Skin epidermis (tissue), 12 donors: ENCODE measurements at regions not wholly inside any gene's neighbourhood (a gene's known extent, or its start where the extent isn't known, plus 50 kb on each side); places are given as distances from the start of the nearest gene placed in this dataset.
"Not testable (repeated sequence)": the region's sequence is repeated elsewhere in the genome, so short reads cannot be mapped to it uniquely, and the experiment has no call there.

ENCODE experiments used
- H3K27ac ChIP-seq, 21 experiments: fragments of 200-600 bp; sonication (generic) in 11 of 21; one replicate each; pipeline ENCODE4 v1.5.0; 2020; ENCODE audit warnings: mild to moderate bottlenecking in 3 of 21, inconsistent platforms in 2 of 21, moderate library complexity in 2 of 21
- H3K4me3 ChIP-seq, 7 experiments: fragments of 200-600 bp; sonication (generic) in 2 of 7; one replicate each; pipeline ENCODE4 v1.5.0; 2020; ENCODE audit warnings: inconsistent platforms in 2 of 7, mild to moderate bottlenecking in 2 of 7, moderate library complexity in 1 of 7

DNA sequence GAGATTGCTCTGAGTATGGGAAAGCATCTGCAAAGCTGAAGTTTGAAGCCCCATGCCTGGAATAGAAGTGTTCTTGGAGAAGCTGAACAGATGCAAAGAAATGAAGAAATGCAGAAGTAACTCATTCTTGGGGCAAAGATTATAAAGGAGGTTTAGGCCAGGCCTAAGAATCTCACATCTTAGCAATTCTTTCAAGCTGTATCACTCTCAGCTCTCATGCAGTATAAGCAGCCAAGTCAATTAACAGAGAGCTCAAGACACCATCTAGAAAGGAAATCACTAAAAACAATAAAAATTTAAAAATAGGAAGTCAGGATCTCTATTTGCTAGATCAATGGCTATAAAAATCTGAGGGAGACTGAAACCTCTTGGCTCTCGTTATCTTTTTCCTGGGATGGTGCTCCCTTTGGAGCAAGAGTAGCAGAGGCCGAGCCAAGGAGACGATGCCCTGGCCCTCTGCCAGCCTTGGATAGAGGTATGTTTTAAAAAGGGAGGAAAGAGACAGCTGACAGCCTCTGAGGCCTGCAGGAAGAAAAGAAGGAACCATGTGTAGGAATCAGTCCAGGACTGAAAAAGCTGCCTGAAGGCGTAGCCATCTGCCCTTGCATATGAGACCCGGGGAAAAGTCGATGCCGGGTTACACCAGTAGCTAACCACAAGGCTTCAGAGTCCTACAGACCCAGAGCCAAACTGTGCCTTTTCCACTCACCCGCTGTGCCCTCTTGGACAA is 229.8 kb downstream of the BLID start:
- Histone ChIP-seq H3K4me3 (no peak overlapping the region), H3K27ac (no peak overlapping the region)

GRCh38 chr11:121884626-121885025 is 231.4 kb downstream of the BLID start:
- H3K27ac ChIP-seq: no peak overlapping the region
- H3K4me3 ChIP-seq: no peak overlapping the region

DNA sequence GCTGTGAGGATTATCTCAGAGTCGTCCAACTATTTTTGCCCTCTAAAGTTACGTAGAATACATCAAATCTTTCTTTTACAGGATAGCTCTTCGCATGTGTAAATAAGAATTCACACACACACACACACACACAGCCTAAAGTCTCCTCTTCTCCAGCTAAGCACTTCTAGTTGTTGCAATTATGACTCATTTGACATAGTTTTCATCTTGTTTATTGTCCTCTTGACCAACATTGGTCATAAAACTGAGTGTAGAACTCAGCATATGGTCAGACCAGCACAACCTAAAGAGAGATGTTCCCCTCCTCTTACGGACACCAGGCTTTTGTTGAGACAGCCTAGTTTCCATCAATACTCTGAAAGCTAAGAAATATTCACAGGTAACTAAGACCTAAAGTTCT is 234.2 kb downstream of the BLID start:
- H3K4me3 ChIP-seq: no peak overlapping the region
- no peak overlapping the region for H3K27ac ChIP-seq

- no peak overlapping the region for H3K4me3 ChIP-seq
- no peak overlapping the region for H3K27ac ChIP-seq
These were observed 238.9 kb downstream of the BLID start for GRCh38 chr11:121877152-121877551.

DNA sequence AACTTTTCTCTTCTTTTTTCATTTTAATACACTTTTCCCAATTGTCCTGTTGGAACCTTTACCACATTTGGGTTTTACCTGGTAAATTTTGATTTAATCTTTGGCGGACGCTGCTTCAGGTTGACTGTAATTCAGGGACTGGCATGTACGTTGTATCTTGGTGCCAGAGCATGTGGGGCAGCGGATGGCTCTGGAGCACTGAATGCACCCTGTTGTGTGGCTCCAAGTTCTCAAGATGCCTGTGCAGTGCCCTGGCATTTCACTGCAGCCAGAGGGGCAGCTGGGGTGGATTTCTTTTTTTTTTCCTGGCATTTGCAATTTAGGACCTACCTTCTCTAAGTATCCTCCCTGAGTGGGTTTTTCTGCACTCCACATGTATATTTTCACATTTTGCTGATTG is 242.2 kb downstream of the BLID start:
- Histone ChIP-seq H3K27ac (no peak overlapping the region), H3K4me3 (no peak overlapping the region)

GRCh38 chr11:121872356-121872755 is 243.7 kb downstream of the BLID start:
- Histone ChIP-seq H3K27ac (no peak overlapping the region), H3K4me3 (no peak overlapping the region)

- Histone ChIP-seq H3K27ac (peak overlapping the region in 1 of 21 experiments; percentile 13), H3K4me3 (no peak overlapping the region)
These were observed 245.6 kb downstream of the BLID start for GRCh38 chr11:121870206-121871045.

DNA sequence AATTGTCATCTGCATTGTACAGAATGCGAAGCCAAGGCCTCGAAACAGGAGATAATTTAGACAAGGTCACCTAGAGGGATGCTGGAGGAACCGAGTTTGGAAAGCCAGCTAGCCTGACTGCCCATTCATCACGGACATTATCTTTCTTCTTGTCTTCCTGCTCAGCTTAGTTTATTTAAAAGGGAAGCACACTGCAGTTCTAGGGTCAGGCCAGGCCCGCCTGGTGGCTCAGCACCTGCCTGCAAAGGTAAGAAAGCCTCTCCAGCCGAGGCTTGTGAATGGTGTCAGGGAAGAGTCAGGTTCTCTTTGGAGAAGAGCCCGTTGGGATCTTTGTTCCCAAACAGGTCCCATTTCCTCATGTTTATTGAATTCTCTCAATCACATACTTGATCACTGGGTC is 246.5 kb downstream of the BLID start:
- no peak overlapping the region for H3K4me3 ChIP-seq
- no peak overlapping the region for H3K27ac ChIP-seq

DNA sequence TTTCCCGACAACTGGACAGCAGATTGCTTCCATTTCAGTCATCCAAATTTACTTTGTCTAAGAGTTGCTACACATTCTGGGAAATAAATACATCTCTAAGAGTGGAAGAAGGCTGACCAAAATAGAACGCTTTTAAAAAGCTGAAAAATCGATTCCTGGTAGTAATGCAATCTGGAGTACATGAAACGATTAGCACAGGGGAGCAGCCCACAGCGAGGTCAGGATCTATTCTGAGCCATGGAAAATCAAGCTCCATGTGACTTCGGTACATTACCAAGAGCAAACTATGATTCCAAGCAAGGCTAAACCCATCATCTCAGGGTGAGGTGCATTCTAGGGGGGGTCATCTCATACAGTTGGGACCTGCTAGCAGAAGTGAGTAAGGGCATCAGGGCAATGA is 249.3 kb downstream of the BLID start:
- no peak overlapping the region for H3K27ac ChIP-seq
- no peak overlapping the region for H3K4me3 ChIP-seq

DNA sequence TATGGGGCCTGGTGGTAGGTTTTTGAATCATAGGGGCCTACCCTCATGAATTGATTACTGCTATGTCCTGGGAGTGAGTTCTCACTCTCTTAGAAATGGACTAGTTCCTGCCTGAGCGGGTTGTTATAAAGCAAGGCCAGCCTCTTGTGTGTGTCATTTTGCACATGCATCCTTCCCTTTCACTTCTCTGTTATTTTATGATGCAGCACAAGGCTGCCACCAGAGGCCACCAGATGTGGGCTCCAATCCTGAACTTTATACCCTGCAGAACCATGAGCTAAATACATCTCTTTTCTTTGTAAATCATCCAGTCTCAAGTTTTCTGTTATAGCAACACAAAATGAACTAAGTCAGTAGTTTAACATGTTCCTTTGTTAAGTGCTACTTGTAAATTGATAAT is 251.4 kb downstream of the BLID start:
- no peak overlapping the region for H3K4me3 ChIP-seq
- H3K27ac ChIP-seq: no peak overlapping the region

DNA sequence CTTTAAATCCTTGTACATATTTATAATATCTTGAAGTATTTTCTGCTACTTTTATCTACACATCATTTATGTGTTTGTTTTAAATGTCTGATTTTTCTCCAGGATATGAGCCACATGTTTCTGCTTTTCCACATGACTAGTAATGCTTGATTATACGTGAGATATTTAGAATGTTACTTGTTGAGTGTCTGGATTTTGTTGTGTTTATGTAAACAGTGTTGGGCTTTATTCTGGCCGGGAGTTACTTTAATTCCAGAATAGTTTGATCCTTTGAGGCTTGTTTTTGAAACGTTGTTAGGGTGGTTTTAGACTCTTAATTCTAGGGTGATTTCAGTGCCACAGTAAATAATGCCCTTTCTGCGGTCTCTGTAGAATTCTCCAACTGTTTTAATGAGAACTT is 252.9 kb downstream of the BLID start:
- no peak overlapping the region for H3K27ac ChIP-seq
- H3K4me3 ChIP-seq: no peak overlapping the region

DNA sequence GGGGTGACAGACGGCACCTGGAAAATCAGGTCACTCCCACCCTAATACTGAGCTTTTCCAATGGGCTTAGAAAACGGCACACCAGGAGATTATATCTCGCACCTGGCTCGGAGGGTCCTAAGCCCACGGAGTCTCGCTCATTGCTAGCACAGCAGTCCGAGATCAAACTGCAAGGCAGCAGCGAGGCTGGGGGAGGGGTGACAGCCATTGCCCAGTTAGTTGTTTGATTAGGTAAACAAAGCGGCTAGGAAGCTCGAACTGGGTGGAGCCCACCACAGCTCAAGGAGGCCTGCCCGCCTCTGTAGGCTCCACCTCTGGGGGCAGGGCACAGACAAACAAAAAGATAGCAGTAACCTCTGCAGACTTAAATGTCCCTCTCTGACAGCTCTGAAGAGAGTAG is 260.9 kb downstream of the BLID start:
- H3K27ac ChIP-seq, H3K4me3 ChIP-seq: not testable (repeated sequence)

- H3K4me3 ChIP-seq: no peak overlapping the region
- no peak overlapping the region for H3K27ac ChIP-seq
These were observed 272.0 kb downstream of the BLID start for GRCh38 chr11:121844016-121844415.

GRCh38 chr11:121842192-121842585 is 273.8 kb downstream of the BLID start:
- Histone ChIP-seq H3K4me3 (no peak overlapping the region), H3K27ac (no peak overlapping the region)

- Histone ChIP-seq H3K27ac (peak overlapping the region in 5 of 21 experiments; percentile 1 to 39 (median 31)), H3K4me3 (no peak overlapping the region)
These were observed 274.4 kb downstream of the BLID start for GRCh38 chr11:121841487-121842191.

GRCh38 chr11:121839781-121840180 is 276.2 kb downstream of the BLID start:
- no peak overlapping the region for H3K27ac ChIP-seq
- H3K4me3 ChIP-seq: no peak overlapping the region

- no peak overlapping the region for H3K4me3 ChIP-seq
- H3K27ac ChIP-seq: no peak overlapping the region
These were observed 277.4 kb downstream of the BLID start for GRCh38 chr11:121838571-121838970.

DNA sequence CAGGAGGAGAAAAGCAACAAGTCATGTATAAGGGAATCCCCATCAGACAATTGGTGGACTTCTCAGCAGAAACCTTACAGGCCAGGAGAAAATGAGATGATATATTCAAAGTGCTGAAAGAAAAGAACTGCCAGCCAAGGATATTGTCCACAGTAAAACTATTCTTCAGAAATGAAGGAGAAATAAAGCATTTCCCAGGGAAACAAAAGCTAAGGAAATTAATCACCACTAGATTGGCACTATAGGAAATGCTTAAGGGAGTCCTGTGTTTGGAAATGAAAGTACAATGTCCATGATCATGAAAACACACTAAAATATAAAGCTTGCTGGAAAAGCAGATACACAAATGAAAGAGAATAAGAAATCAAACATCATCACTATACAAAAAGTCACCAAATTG is 282.0 kb downstream of the BLID start:
- H3K27ac ChIP-seq: no peak overlapping the region
- H3K4me3 ChIP-seq: no peak overlapping the region

- no peak overlapping the region for H3K27ac ChIP-seq
- no peak overlapping the region for H3K4me3 ChIP-seq
These were observed 286.8 kb downstream of the BLID start for GRCh38 chr11:121829159-121829643.

GRCh38 chr11:121814962-121815361 is 301.1 kb downstream of the BLID start:
- Histone ChIP-seq H3K27ac (no peak overlapping the region), H3K4me3 (no peak overlapping the region)

GRCh38 chr11:121814296-121814695 is 301.7 kb downstream of the BLID start:
- no peak overlapping the region for H3K27ac ChIP-seq
- no peak overlapping the region for H3K4me3 ChIP-seq
